ENCODE measurements at regions not wholly inside any gene's neighbourhood (a gene's known extent, or its start where the extent isn't known, plus 50 kb on each side); places are given as distances from the start of the nearest gene placed in this dataset.

GRCh38 chr18:25453556-25454269 lies 101.7 kb upstream of the ZNF521 start:
- no peak for TF ChIP-seq POLR2A (IDR thresholded peaks at IDR 0.05)
- TF ChIP-seq CTCF (IDR thresholded peaks at IDR 0.05), result no peak

Measured in ovary (tissue), 3 donors.